ENCODE measurements at regions not wholly inside any gene's neighbourhood (a gene's known extent, or its start where the extent isn't known, plus 50 kb on each side); places are given as distances from the start of the nearest gene placed in this dataset.

GRCh38 chr22:48631288-48631863 lies 1196.3 kb downstream of the BRD1 start (continued):
- TF ChIP-seq TIGD3 (CRISPR knock-in tag; IDR thresholded peaks at IDR 0.05; ENCODE audit: borderline replicate concordance) = no peak
- no peak for TF ChIP-seq ARID3A (IDR thresholded peaks at IDR 0.05; ENCODE audit: low read depth, low read length)

- no peak for ATAC-seq
- no peaks in the 10 kb centered on the region for H3K36me3 ChIP-seq (replicated peaks in 1 of 2; ENCODE audit: control insufficient read depth in 1 of 2, insufficient read depth in 2 of 2, low read length in 2 of 2)
- H3K9ac ChIP-seq (ENCODE audit: insufficient read depth, low read depth, low read length) = no peak overlapping the region
- WGBS (ENCODE audit: low lambda C conversion rate) = 52% methylated on average over 2 of the region's 17 CpGs
- no peaks in the 10 kb centered on the region for H3K79me2 ChIP-seq (ENCODE audit: insufficient read depth, low read length)
- in situ Hi-C loops (cut with HindIII; ENCODE audit: extremely low pct_ligation_motif_present, low pct_unique_long_range_greater_than_20kb) = no loop called here
- no peaks in the 10 kb centered on the region for H3K9me3 ChIP-seq (ENCODE audit: low read length)
- H4K20me1 ChIP-seq (ENCODE audit: insufficient read depth, low read length) = peaks cover 2% of the 10 kb centered on the region; the same call in 1 of the 2 replicates
- CTCF ChIA-PET (ENCODE audit: low intra/inter-chr PET ratio, low total read pairs) = no interaction called here
- no peaks in the 10 kb centered on the region for H3K4me1 ChIP-seq (ENCODE audit: insufficient read depth, low read length)
- no peak overlapping the region for H3K27ac ChIP-seq (ENCODE audit: extremely low read length, insufficient read depth, low read length)
- H3K27me3 ChIP-seq (ENCODE audit: control insufficient read depth in 1 of 2, insufficient read depth in 2 of 2, low read length in 2 of 2) = peaks cover 2 to 5% of the 10 kb centered on the region in 2 experiments; a peak in 2 of 5 replicates
- DNase-seq (ENCODE audit: low spot score) = no peak
- no peak overlapping the region for H2AFZ ChIP-seq (ENCODE audit: low read length)
- intact Hi-C loops (cut with micrococcal nuclease; ENCODE audit: unreplicated experiment) = no loop called here
- TF ChIP-seq SMARCE1 (IDR thresholded peaks at IDR 0.05; ENCODE audit: borderline replicate concordance) (no peak), TERF1 (CRISPR knock-in tag; IDR thresholded peaks at IDR 0.05) (no peak), MNT (IDR thresholded peaks at IDR 0.05) (no peak)
- POLR2A ChIA-PET = no interaction called here
- no peak for FAIRE-seq
- BruUV-seq (replicated peaks) = no TSS peak
- H3K4me3 ChIP-seq (replicated peaks in 1 of 3; ENCODE audit: insufficient read depth in 1 of 3, low read depth in 2 of 3, low read length in 3 of 3) = no peak overlapping the region
- H3K4me2 ChIP-seq (ENCODE audit: low read depth, low read length) = no peak overlapping the region
These were observed 1196.8 kb downstream of the BRD1 start for GRCh38 chr22:48630848-48631247.

Data from HepG2 (cell line).